ENCODE measurements at regions not wholly inside any gene's neighbourhood (a gene's known extent, or its start where the extent isn't known, plus 50 kb on each side); places are given as distances from the start of the nearest gene placed in this dataset.
"Not testable (repeated sequence)": the region's sequence is repeated elsewhere in the genome, so short reads cannot be mapped to it uniquely, and the experiment has no call there.

GRCh38 chr7:121497545-121497944 is 101.4 kb upstream of the FAM3C start:
- TF ChIP-seq CTCF (IDR thresholded peaks at IDR 0.05; ENCODE audit: insufficient read depth, low read length); REST (IDR thresholded peaks at IDR 0.05; ENCODE audit: insufficient replicate concordance, low read depth); POLR2AphosphoS5 (IDR thresholded peaks at IDR 0.05; ENCODE audit: low read depth); GABPA (IDR thresholded peaks at IDR 0.05; ENCODE audit: low read depth): not testable (repeated sequence)
